ENCODE measurements at regions not wholly inside any gene's neighbourhood (a gene's known extent, or its start where the extent isn't known, plus 50 kb on each side); places are given as distances from the start of the nearest gene placed in this dataset.

DNA sequence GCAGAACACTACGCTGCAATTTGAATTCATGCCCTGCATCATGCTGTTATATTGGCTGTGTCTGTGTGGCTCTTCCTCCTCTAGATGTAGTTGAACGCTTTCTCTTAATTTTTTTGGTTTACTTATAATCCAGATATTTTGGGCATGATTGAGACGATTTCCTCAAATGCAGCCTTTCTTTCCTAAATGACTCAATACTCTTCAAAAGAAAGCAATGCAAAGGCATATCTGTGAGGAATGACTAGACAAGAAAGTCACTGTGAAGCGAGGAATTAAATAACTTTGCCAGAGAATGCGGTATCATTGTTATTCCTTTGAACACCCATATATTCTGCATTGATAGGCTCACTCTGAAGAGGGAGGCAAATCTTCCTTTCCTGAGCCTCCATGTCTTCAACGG lies 152.8 kb downstream of the YIPF5 start:
- TF ChIP-seq, protein P1, sequence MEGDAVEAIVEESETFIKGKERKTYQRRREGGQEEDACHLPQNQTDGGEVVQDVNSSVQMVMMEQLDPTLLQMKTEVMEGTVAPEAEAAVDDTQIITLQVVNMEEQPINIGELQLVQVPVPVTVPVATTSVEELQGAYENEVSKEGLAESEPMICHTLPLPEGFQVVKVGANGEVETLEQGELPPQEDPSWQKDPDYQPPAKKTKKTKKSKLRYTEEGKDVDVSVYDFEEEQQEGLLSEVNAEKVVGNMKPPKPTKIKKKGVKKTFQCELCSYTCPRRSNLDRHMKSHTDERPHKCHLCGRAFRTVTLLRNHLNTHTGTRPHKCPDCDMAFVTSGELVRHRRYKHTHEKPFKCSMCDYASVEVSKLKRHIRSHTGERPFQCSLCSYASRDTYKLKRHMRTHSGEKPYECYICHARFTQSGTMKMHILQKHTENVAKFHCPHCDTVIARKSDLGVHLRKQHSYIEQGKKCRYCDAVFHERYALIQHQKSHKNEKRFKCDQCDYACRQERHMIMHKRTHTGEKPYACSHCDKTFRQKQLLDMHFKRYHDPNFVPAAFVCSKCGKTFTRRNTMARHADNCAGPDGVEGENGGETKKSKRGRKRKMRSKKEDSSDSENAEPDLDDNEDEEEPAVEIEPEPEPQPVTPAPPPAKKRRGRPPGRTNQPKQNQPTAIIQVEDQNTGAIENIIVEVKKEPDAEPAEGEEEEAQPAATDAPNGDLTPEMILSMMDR (IDR thresholded peaks at IDR 0.05), result no peak
- TF ChIP-seq POLR2AphosphoS5 (IDR thresholded peaks at IDR 0.05), result no peak
